SK-N-MC (cell line): ENCODE measurements at regions not wholly inside any gene's neighbourhood (a gene's known extent, or its start where the extent isn't known, plus 50 kb on each side); places are given as distances from the start of the nearest gene placed in this dataset.

Experiments
- EZH2 ChIP-seq: fragments of 200-600 bp; sonication (generic); IDR thresholded peaks from one replicate; pipeline ENCODE4 v1.6.1; 2017; ENCODE audit warnings: antibody characterized with exemption
- POLR2AphosphoS5 ChIP-seq: IDR thresholded peaks from 2 replicates; pipeline ENCODE4 v1.6.1; 2012; ENCODE audit warnings: mild to moderate bottlenecking, low read depth, low read length, borderline replicate concordance

DNA sequence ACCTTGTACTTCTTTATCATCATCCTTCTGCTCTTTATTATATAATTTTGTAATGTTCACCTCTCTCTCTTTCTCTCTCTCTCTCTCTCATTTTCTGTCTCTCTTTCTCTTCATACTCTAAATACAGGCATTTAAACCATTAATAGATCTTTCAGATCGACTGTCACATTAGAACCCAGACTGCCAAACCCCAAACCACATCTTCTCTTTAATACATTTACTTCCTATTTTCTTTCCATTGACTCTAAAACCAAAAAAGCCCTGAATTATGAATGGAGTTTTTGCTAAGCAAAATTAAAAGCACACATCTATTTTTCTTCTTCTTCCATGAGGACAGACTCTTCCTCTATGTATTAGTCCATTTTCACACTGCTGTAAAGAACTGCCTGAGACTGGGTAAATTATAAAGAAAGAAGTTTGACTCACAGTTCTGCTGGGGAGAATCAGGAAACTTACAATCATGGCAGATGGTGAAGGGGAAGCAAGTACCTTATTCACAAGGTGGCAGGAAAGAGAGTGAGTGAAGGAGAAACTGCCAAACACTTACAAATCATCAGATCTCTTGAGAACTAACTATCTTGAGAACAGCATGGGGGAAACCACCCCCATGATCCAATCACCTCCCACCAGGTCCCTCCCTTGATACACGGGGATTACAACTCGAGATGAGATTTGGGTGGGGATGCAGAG lies 272.7 kb upstream of the MGMT start:
- TF ChIP-seq POLR2AphosphoS5 (no peak), EZH2 (no peak)
